ENCODE measurements at regions not wholly inside any gene's neighbourhood (a gene's known extent, or its start where the extent isn't known, plus 50 kb on each side); places are given as distances from the start of the nearest gene placed in this dataset.

DNA sequence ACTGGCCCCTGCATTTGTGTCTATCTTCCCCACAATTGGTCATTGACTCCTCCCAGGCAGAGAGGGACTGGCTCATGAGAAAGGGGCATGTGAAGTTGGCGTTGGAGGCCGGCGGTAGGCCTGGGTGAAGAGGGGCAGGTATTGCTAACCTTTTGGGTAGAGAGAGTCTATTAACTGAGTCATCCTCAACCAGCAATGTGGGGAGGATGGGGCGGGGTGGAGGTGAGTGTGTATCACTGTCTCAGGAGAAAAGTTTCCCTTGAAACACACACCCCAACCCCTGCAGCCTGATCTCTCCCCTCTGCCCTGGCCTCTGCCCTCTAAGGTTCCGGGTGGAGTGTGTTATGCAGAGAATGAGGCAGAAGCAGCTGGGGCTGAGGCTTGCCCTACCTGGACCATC is 60.1 kb upstream of the PHF21B start:
- TF ChIP-seq POLR2AphosphoS5 (IDR thresholded peaks at IDR 0.05; ENCODE audit: low read depth, low read length) (no peak), FOXP2 (optimal IDR thresholded peaks at IDR 0.05; ENCODE audit: borderline replicate concordance, extremely low read depth, extremely low read length, insufficient read depth) (no peak), SIN3A (IDR thresholded peaks at IDR 0.05; ENCODE audit: borderline replicate concordance, insufficient read depth, low read length) (no peak), TAF1 (IDR thresholded peaks at IDR 0.05; ENCODE audit: borderline replicate concordance, insufficient read depth, low read length) (no peak)
- TF ChIP-seq, protein P1, sequence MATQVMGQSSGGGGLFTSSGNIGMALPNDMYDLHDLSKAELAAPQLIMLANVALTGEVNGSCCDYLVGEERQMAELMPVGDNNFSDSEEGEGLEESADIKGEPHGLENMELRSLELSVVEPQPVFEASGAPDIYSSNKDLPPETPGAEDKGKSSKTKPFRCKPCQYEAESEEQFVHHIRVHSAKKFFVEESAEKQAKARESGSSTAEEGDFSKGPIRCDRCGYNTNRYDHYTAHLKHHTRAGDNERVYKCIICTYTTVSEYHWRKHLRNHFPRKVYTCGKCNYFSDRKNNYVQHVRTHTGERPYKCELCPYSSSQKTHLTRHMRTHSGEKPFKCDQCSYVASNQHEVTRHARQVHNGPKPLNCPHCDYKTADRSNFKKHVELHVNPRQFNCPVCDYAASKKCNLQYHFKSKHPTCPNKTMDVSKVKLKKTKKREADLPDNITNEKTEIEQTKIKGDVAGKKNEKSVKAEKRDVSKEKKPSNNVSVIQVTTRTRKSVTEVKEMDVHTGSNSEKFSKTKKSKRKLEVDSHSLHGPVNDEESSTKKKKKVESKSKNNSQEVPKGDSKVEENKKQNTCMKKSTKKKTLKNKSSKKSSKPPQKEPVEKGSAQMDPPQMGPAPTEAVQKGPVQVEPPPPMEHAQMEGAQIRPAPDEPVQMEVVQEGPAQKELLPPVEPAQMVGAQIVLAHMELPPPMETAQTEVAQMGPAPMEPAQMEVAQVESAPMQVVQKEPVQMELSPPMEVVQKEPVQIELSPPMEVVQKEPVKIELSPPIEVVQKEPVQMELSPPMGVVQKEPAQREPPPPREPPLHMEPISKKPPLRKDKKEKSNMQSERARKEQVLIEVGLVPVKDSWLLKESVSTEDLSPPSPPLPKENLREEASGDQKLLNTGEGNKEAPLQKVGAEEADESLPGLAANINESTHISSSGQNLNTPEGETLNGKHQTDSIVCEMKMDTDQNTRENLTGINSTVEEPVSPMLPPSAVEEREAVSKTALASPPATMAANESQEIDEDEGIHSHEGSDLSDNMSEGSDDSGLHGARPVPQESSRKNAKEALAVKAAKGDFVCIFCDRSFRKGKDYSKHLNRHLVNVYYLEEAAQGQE (IDR thresholded peaks at IDR 0.05; ENCODE audit: insufficient read depth in 1 of 2, low read depth in 2 of 2, low read length in 2 of 2), result no peak

DNA sequence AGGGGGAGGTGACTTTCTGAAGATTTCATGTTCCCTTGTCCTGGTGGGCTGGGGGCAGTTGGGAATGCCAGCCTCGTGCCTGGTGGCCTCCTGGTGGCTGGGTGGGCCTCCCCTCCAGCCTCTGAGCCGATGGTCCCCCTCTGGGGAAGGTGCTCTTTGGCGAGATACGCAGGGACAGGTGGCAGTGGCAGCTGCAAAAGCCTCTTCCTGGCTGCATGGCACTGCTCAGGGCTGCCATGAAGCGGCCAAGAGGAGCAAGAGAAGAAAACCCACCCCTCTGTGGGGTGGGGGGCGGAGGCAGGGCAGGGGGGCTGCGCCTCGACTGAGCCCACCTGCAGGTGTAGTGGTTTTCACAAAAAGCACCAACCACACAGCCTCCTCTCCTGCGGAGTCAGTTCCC is 61.8 kb upstream of the PHF21B start:
- TF ChIP-seq SIN3A (IDR thresholded peaks at IDR 0.05; ENCODE audit: borderline replicate concordance, insufficient read depth, low read length) (no peak), POLR2AphosphoS5 (IDR thresholded peaks at IDR 0.05; ENCODE audit: low read depth, low read length) (no peak), FOXP2 (optimal IDR thresholded peaks at IDR 0.05; ENCODE audit: borderline replicate concordance, extremely low read depth, extremely low read length, insufficient read depth) (no peak), TAF1 (IDR thresholded peaks at IDR 0.05; ENCODE audit: borderline replicate concordance, insufficient read depth, low read length) (no peak)
- TF ChIP-seq, protein P1 (IDR thresholded peaks at IDR 0.05; ENCODE audit: insufficient read depth in 1 of 2, low read depth in 2 of 2, low read length in 2 of 2), result no peak

DNA sequence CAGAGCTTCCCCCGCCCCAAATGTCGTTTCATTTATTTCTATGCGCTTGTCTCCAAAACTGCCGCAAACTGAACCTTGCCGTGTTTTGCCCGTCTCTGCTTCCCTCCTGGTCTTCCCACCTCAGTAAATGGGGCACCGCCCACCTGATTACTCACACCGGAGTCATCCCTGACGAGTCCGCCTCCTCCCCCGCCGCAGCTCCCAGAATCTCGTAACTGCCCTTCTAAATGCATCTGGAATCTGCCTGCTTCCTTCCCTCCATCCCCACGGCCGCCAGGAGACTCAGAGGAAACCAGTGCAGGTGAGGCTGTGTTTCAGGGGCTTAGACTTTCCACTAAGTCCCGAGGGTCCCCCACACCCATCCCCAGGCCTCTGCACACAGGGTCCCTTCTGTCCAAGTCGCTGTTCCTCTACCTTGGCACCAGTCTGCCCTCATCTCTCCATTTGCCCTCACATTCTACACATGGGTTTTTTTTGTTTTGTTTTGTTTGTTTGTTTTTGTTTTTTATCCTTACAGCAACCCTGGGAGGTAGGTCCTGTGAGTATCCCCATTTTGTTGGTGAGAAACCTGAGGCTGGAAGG is 62.6 kb upstream of the PHF21B start:
- no peak for TF ChIP-seq POLR2AphosphoS5 (IDR thresholded peaks at IDR 0.05; ENCODE audit: low read depth, low read length)
- no peak for TF ChIP-seq SIN3A (IDR thresholded peaks at IDR 0.05; ENCODE audit: borderline replicate concordance, insufficient read depth, low read length)
- TF ChIP-seq, protein P1 (IDR thresholded peaks at IDR 0.05; ENCODE audit: insufficient read depth in 1 of 2, low read depth in 2 of 2, low read length in 2 of 2), result no peak
- TF ChIP-seq FOXP2 (optimal IDR thresholded peaks at IDR 0.05; ENCODE audit: borderline replicate concordance, extremely low read depth, extremely low read length, insufficient read depth), result no peak
- no peak for TF ChIP-seq TAF1 (IDR thresholded peaks at IDR 0.05; ENCODE audit: borderline replicate concordance, insufficient read depth, low read length)

DNA sequence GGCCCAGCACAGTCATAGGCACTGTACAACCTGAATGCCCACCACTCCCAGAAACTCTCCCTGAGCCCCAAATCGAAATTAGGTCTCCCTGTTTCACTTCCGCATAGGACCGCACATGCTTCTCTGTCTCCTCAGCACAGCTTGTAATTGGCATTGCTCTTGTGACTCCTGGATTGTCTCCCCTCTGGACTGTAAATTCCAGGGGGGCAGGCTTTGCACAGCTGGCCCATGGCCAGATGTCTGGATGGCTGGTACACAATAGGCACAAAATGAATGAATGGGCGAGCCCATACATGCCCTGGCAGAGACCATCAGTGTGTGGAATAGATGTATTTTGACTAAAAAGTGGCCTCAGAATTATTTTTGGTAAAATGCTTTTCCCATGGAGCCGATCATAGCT is 63.3 kb upstream of the PHF21B start:
- TF ChIP-seq SIN3A (IDR thresholded peaks at IDR 0.05; ENCODE audit: borderline replicate concordance, insufficient read depth, low read length) (no peak), TAF1 (IDR thresholded peaks at IDR 0.05; ENCODE audit: borderline replicate concordance, insufficient read depth, low read length) (no peak), POLR2AphosphoS5 (IDR thresholded peaks at IDR 0.05; ENCODE audit: low read depth, low read length) (no peak), FOXP2 (optimal IDR thresholded peaks at IDR 0.05; ENCODE audit: borderline replicate concordance, extremely low read depth, extremely low read length, insufficient read depth) (no peak)
- TF ChIP-seq, protein P1 (IDR thresholded peaks at IDR 0.05; ENCODE audit: insufficient read depth in 1 of 2, low read depth in 2 of 2, low read length in 2 of 2), result no peak
